Stimulated activated CD8-positive, alpha-beta memory T cell treated with anti-CD3 and anti-CD28 coated beads, Interleukin-4, amount 100 ng/mL, for 1 hour (primary cell): ENCODE measurements at regions not wholly inside any gene's neighbourhood (a gene's known extent, or its start where the extent isn't known, plus 50 kb on each side); places are given as distances from the start of the nearest gene placed in this dataset.
"Not testable (repeated sequence)": the region's sequence is repeated elsewhere in the genome, so short reads cannot be mapped to it uniquely, and the experiment has no call there.

Experiments used
- DNase-seq, 2 donors: peaks; one replicate each; pipeline ENCODE4 v3.0.0-alpha.2; 2020; ENCODE audit warnings: low read depth in 2 of 2, low spot score in 1 of 2

- DNase-seq: no peak
Observed at GRCh38 chr4:188282471-188283232, 143.4 kb downstream of the TRIML1 start.

GRCh38 chr4:188287169-188287894 is 148.1 kb downstream of the TRIML1 start:
- DNase-seq: no peak

- DNase-seq: no peak
Observed at GRCh38 chr4:188289531-188290125, 150.4 kb downstream of the TRIML1 start.

GRCh38 chr4:188295899-188296298 is 156.7 kb downstream of the TRIML1 start:
- no peak for DNase-seq

GRCh38 chr4:188296331-188296730 is 157.1 kb downstream of the TRIML1 start:
- DNase-seq: no peak

- no peak for DNase-seq
Observed at GRCh38 chr4:188297873-188298272, 158.6 kb downstream of the TRIML1 start.

- no peak for DNase-seq
Observed at GRCh38 chr4:188299161-188299560, 159.9 kb downstream of the TRIML1 start.

GRCh38 chr4:188300385-188300784 is 161.1 kb downstream of the TRIML1 start:
- DNase-seq: no peak

- DNase-seq: no peak
Observed at GRCh38 chr4:188305690-188306089, 166.4 kb downstream of the TRIML1 start.

GRCh38 chr4:188307591-188307990 is 168.3 kb downstream of the TRIML1 start:
- no peak for DNase-seq

- no peak for DNase-seq
Observed at GRCh38 chr4:188308142-188308541, 168.9 kb downstream of the TRIML1 start.

- DNase-seq: no peak
Observed at GRCh38 chr4:188316391-188316790, 177.2 kb downstream of the TRIML1 start.

GRCh38 chr4:188328966-188329365 is 189.7 kb downstream of the TRIML1 start:
- DNase-seq: no peak

GRCh38 chr4:188329521-188329920 is 190.3 kb downstream of the TRIML1 start:
- DNase-seq: no peak

GRCh38 chr4:188332265-188332664 is 193.0 kb downstream of the TRIML1 start:
- no peak for DNase-seq

GRCh38 chr4:188336891-188337290 is 197.7 kb downstream of the TRIML1 start:
- no peak for DNase-seq

GRCh38 chr4:188341428-188341827 is 202.2 kb downstream of the TRIML1 start:
- no peak for DNase-seq

GRCh38 chr4:188346171-188346809 is 207.0 kb downstream of the TRIML1 start:
- DNase-seq: no peak

GRCh38 chr4:188347339-188347738 is 208.1 kb downstream of the TRIML1 start:
- no peak for DNase-seq

- not testable (repeated sequence) for DNase-seq
Observed at GRCh38 chr4:188349569-188349968, 210.3 kb downstream of the TRIML1 start.

GRCh38 chr4:188363196-188363595 is 224.0 kb downstream of the TRIML1 start:
- DNase-seq: no peak

- DNase-seq: no peak
Observed at GRCh38 chr4:188370777-188371176, 231.5 kb downstream of the TRIML1 start.
